ENCODE measurements at regions not wholly inside any gene's neighbourhood (a gene's known extent, or its start where the extent isn't known, plus 50 kb on each side); places are given as distances from the start of the nearest gene placed in this dataset.

GRCh38 chr14:35991356-35991755 lies 165.2 kb downstream of the BRMS1L start:
- no peak for DNase-seq (ENCODE audit: low read depth in 3 of 3, low spot score in 2 of 3)

DNA sequence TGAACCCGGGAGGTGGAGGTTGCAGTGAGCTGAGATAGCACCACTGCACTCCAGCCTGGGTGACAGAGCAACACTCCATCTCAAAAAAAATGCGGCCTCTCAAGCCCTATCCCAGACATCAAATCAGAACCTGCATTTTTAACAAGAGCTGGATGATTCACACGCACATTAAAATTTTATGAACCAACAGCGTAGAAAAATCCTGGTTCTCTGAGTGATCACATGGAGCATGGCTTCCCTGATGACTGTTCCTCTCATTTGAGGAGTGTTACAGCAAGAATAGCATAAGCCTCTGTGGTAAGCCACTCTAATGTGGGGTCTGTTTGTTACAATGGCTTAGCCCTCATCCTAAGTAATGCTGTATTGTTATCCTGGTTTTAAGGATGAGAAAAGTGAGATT lies 163.6 kb downstream of the BRMS1L start:
- DNase-seq (ENCODE audit: low read depth in 3 of 3, low spot score in 2 of 3), result no peak

GRCh38 chr14:35988972-35989690 lies 163.0 kb downstream of the BRMS1L start:
- no peak for DNase-seq (ENCODE audit: low read depth in 3 of 3, low spot score in 2 of 3)

DNA sequence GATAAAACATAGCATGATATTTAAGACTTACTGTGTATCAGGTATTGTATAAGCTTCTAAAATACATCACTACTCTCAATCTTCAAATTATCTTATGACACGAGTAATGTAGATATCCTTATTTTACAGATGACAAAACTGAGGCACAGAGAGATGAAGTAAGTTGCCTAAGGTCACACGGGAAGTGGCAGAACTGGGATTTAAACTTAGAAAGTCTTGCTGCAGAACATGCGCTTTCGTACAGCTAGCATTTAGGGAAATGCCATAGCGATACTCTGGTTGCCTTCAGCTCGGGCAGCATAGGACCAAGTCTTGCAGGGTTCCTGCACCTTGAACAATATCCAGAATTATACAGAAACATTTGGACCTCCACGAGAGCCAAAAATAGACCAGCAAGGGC lies 162.4 kb downstream of the BRMS1L start:
- DNase-seq (ENCODE audit: low read depth in 3 of 3, low spot score in 2 of 3), result no peak

DNA sequence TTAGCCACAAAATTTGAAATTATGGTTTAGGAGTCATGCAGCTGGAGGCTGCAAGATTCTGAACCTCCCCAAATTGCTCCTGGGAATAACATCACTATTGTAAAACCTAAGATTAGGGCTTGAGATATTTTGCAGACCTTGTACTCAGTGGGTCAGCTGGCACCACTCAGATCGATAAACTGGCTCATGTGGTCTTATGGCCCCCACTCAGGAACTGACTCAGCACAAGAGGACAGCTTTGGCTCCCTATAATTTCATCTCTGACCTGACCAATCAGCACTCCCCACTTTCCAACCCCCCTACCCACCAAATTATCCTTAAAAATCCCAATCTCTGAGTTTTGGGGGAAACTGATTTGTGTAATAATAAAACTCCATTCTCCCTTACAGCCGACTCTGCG lies 161.6 kb downstream of the BRMS1L start:
- no peak for DNase-seq (ENCODE audit: low read depth in 3 of 3, low spot score in 2 of 3)

DNA sequence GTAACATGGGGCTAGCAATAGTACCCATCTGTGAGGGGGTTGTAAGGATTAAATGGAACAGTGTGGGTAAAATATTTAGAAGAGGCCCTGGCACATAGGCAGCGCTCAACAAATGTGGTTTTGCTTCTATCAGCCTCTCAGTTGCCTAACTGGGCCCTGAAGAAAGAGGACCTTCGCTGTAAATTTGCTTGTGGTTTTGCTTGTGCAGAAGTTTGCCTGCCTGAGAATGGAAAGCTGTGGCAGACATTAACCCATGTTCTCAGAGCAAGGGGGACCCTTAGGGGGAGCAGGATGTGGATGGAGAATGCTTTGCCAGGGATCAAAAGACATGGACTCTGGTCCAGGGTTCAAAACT lies 160.1 kb downstream of the BRMS1L start:
- no peak for DNase-seq (ENCODE audit: low read depth in 3 of 3, low spot score in 2 of 3)

DNA sequence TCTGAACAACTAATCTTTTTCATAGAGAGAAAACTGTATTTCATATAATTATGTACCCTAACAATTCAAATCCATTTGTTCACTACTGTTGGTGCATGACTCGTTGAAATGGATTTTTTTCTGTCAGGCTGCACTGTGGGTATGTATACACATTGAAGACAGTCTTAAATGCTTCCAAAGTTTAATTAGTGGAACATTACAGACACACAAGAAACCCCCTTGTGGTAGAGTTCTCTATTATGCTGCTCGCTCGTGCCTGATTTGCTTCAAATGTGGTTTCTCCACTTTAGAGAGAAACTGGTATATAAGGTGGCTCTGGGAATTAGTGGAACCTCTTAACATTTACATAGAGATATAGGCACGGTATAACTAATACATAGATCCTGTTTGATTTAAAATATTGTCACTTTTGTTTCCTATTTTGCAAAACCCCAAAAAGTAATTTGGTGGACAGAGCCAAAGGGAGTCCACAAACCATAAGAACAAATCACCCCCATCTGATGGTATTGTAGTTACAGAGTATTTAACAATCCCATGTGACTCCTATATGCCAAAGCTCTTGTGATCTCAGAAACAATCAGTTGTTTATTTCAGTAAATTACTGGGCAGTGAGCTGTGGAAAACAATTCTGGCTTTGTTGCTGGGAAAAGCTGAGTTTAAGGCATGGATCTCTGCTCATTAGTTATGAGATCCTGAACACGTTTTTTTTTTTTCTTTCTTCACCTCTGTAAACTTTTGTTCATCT lies 159.5 kb downstream of the BRMS1L start:
- DNase-seq (ENCODE audit: low read depth in 3 of 3, low spot score in 2 of 3), result peak in 1 of 3 donors; percentile 10

DNA sequence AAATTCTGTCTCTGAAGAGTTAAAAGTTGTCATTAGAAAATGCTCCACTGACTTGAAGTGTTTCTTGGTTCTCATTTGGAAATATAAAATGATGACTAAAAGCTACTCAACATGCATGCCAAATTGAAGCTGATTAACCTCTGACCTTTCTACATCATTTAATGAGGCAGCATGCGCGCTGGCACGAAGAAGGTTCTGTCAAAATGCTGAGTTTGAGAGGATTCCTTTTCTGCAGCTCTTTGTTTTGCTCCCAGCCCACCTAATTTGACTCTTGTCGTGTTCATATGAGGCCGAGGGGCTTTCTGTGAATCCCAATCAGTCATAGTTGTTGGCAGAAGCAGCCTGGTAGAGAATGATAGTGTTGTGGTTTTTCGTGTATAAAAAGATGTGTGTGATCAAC lies 153.4 kb downstream of the BRMS1L start:
- no peak for DNase-seq (ENCODE audit: low read depth in 3 of 3, low spot score in 2 of 3)

- DNase-seq (ENCODE audit: low read depth in 3 of 3, low spot score in 2 of 3), result no peak
These were observed 152.4 kb downstream of the BRMS1L start for GRCh38 chr14:35978561-35978960.

GRCh38 chr14:35975814-35976213 lies 149.7 kb downstream of the BRMS1L start:
- DNase-seq (ENCODE audit: low read depth in 3 of 3, low spot score in 2 of 3), result no peak

DNA sequence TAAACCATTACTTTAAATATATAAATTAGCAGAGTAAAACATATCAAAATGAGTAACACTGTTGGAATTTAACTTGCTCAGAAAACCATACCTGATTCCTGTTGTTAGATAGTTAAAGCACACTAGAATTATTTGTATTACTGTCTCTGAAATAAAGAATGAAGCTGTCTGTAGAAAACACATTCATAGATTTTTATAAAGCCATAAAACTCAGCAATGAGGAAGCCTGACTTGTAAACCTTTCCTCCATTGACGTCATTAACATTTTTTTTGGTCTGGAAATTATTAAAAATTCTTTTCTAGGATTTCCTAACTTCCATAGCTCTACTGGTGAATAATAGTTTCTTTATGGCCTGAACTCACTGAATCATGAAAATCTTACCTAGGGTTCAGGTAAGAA lies 147.6 kb downstream of the BRMS1L start:
- DNase-seq (ENCODE audit: low read depth in 3 of 3, low spot score in 2 of 3), result no peak

- no peak for DNase-seq (ENCODE audit: low read depth in 3 of 3, low spot score in 2 of 3)
These were observed 146.0 kb downstream of the BRMS1L start for GRCh38 chr14:35971965-35972630.

- DNase-seq (ENCODE audit: low read depth in 3 of 3, low spot score in 2 of 3), result no peak
These were observed 143.2 kb downstream of the BRMS1L start for GRCh38 chr14:35969310-35969709.

- no peak for DNase-seq (ENCODE audit: low read depth in 3 of 3, low spot score in 2 of 3)
These were observed 139.3 kb downstream of the BRMS1L start for GRCh38 chr14:35965400-35965799.

GRCh38 chr14:35964697-35965286 lies 138.7 kb downstream of the BRMS1L start:
- no peak for DNase-seq (ENCODE audit: low read depth in 3 of 3, low spot score in 2 of 3)

- DNase-seq (ENCODE audit: low read depth in 3 of 3, low spot score in 2 of 3), result no peak
These were observed 137.1 kb downstream of the BRMS1L start for GRCh38 chr14:35963209-35963608.

DNA sequence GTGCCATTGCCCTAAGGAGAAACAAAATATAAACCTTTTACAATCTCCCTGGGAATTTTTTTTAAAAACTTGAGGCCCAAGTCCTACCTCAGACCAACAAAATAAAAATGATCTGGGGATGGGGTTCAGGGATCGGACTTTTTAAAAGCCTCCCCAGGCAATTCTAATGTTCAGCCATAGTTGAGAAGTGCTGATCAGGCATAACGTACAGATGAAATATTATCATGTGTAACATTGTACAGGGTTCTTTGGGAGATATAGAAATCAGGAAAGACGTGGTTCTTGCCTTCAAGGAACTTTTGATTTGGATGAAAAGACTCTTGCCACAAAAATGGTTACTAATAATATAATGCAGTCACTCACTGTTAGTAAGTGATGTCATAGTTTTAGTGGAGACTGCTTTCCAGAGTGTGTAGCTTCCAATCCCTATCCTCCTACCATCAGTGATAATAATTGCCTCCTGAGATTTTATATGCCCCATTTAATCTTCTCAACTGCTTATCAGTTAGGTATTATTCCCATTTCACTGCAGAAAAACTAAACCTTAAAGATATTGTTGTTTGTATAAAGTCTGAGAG lies 135.6 kb downstream of the BRMS1L start:
- DNase-seq (ENCODE audit: low read depth in 3 of 3, low spot score in 2 of 3), result no peak

DNA sequence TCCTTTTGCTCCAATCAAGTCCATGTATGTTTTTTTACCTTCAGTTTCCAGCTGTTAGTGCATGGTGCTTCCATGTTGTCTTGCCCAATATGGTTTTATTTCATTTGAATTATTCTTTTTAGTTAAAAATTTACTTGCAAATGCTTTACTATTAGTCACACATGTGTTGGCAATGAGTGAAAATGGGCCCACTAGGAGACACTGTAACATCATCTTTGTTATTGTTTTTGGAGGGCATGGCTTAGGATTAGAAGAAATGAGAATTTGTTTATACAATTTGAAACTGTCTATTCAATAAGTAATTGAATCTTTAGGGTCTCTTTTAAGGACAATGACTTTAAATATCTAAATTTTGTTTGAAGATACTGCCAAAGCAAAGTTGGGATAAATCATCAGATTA lies 133.7 kb downstream of the BRMS1L start:
- no peak for DNase-seq (ENCODE audit: low read depth in 3 of 3, low spot score in 2 of 3)

DNA sequence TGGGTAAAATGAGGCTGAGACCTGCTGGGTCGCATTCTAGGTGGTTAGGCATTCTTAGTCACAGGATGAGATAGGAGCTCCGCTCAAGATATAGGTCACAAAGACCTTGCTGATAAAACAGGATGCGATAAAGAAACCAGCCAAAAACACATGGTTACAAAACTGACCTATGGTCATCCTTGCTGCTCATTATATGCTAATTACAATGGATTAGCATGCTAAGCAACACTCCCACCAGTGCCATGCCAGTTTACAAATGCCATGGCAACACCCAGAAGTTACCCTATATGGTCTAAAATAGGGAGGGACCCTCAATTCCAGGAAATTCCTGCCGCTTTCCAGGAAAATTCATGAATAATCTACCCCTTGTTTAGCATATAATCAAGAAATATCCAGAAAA lies 132.4 kb downstream of the BRMS1L start:
- no peak for DNase-seq (ENCODE audit: low read depth in 3 of 3, low spot score in 2 of 3)

DNA sequence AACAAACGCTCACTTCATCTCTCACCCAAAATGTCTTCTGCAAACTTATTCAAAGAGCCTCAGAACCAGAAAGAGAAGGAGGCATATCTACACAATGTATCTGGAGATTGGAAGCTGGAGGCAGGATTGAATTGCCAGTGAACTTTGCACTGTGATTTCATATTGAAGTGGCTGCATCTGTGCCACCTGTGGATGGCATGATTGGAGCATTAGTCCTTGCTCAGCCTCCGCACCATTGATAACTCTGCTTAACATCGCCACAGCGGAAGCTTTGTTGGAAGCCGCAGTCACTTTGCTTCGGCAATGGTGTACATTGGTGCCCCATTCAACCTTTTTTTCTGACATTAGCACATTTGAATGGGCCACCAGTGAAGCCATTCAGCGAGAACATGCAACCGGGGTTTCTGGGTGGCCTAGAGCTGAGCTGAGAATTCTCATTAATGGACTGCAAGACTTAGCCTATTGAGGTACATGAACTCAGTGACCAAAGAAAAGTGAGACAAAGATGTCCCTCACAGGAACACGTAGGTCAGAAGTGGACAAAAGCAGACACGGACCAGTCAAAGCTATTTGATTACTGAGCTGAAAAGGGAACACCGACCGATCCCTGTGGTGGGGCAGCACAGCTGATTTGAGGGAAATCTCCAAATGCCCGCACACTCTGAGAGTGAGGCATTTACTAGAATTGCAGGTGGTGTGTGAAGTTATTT lies 130.4 kb downstream of the BRMS1L start:
- no peak for DNase-seq (ENCODE audit: low read depth in 3 of 3, low spot score in 2 of 3)

GRCh38 chr14:35952584-35952983 lies 126.4 kb downstream of the BRMS1L start:
- no peak for DNase-seq (ENCODE audit: low read depth in 3 of 3, low spot score in 2 of 3)
